NB4 (cell line): ENCODE measurements at regions not wholly inside any gene's neighbourhood (a gene's known extent, or its start where the extent isn't known, plus 50 kb on each side); places are given as distances from the start of the nearest gene placed in this dataset.

ENCODE experiments used
- POLR2A ChIP-seq: IDR thresholded peaks from 2 replicates; pipeline ENCODE4 v1.6.1; 2011; ENCODE audit warnings: mild to moderate bottlenecking; ENCODE audit not compliant: insufficient read length; ENCODE audit errors: extremely low read depth
- TF ChIP-seq, protein P1 (sequence below): IDR thresholded peaks from one replicate; pipeline ENCODE4 v1.5.1; 2012; ENCODE audit warnings: low read depth, low read length

DNA sequence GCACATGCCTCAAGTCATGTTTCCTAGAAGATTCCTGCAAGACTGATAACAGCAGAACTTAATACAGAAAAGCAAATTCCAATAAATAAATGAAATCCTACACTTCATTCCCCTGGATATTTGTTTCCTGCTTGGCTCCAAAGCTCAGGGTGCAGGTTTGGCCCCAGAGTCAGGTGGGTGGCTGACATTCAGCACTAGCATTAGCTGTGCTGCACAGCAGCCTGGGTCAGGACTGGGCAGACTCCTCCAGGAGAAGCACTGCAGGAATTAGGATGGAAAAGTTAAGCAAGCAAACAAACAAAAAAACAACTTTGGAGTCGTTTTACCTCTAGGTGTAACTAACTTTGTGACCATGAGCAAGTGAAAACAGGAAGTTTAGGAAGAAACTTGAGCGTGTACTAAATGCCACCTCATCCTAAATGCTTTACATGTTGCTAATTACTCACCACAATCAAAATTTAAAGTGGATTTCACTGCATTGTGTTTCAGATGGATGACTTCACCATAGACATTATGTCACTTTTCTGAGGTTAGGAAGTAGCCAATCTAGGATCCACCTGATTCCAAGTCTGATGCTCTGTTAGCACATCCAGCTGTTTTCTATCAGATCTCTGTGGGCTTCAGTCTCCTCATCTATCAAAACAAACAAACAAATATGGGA, 239.4 kb downstream of the C7orf25 start:
- TF ChIP-seq, protein P1, sequence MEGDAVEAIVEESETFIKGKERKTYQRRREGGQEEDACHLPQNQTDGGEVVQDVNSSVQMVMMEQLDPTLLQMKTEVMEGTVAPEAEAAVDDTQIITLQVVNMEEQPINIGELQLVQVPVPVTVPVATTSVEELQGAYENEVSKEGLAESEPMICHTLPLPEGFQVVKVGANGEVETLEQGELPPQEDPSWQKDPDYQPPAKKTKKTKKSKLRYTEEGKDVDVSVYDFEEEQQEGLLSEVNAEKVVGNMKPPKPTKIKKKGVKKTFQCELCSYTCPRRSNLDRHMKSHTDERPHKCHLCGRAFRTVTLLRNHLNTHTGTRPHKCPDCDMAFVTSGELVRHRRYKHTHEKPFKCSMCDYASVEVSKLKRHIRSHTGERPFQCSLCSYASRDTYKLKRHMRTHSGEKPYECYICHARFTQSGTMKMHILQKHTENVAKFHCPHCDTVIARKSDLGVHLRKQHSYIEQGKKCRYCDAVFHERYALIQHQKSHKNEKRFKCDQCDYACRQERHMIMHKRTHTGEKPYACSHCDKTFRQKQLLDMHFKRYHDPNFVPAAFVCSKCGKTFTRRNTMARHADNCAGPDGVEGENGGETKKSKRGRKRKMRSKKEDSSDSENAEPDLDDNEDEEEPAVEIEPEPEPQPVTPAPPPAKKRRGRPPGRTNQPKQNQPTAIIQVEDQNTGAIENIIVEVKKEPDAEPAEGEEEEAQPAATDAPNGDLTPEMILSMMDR = no peak
- TF ChIP-seq POLR2A = no peak
